ENCODE measurements at regions not wholly inside any gene's neighbourhood (a gene's known extent, or its start where the extent isn't known, plus 50 kb on each side); places are given as distances from the start of the nearest gene placed in this dataset.
"Not testable (repeated sequence)": the region's sequence is repeated elsewhere in the genome, so short reads cannot be mapped to it uniquely, and the experiment has no call there.

- no peak for DNase-seq
Measured at GRCh38 chr11:90717522-90717921, 494.7 kb upstream of the CHORDC1 start.

DNA sequence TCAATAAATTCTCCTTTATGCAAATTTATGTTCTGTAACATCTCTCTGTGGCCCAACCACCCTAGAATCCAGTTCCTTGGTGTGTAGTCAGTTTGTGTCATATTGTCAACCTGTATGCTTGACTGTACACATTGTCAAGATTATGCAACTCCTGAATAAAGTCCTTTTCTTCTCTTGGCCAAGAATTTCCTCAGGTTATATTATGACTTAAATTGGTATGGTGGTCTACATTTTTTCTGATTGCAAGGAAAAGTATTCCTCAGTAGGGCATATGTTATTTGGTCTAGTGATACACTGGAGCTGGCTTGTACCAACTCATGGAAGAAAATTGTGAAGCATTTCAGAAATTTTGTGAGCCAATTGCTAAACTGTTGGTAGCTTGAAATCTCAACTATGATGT, 482.8 kb upstream of the CHORDC1 start:
- DNase-seq: no peak

DNA sequence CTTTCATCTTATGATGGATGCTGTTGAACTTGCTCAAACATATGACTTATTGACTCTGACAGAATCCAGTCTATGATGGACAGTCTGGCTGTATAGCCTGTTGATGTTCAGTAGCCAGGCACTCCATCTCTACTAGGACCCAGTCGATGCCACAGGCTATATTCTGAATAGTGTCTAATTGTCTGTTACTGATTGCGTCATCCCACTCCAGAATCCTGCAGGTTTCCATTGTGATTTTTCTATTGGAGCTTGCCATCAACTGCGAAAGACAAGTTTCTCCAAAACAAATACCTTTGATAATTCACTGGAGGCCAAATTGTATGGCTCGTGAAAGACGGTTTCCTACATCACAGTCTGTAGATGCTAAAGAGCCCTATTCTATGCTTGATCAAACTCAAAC, 481.7 kb upstream of the CHORDC1 start:
- DNase-seq: no peak

DNA sequence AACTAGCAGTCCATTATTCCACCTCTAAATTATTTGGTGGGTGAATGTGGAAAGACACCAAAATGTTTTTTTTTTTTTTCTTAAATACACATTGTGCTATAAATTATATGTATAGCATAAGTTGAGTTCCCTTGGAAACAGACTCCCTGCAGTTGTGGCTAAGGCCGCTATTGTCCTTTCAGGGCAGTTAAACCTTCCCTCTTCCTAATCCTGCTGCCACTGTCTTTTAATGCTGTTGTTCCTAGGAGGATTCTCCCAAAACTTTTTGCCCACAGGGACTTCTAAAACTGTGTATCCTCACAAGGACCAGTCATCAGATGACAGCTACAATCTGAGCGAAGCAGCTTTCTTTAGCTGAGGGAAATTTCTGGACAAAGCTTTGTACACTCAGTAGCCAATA, 478.9 kb upstream of the CHORDC1 start:
- DNase-seq: no peak

DNA sequence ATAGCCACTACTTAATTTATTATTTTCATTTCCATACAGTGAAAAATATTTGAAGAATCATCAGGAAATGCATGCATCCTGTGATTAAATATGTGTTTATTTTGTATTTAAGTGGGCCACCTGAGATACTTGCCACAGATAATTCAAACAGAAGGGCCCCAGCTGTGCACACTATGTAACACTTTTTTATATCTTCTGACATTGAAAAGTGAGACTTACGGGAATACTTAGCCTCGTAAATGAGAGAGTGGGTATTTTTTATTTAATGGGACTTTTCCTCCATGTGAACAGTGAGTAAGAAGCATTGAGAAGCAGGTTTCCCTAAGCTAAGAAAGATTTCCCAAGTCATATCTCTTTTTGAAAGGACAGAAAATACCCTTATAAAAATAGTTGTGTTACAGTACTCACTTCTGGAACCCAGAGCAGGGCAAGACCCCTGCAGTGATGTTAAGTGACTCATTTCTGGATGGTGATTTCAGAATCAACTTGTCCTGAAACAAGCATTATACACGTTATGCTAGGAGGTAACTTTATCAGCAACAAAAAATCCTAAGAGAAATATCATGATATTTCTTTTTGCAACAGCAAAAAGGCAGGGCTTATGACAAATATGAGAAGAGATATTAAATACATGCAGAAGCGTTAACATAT, 478.1 kb upstream of the CHORDC1 start:
- DNase-seq: no peak

GRCh38 chr11:90699791-90700400, 477.0 kb upstream of the CHORDC1 start:
- no peak for DNase-seq

- no peak for DNase-seq
Measured at GRCh38 chr11:90698238-90698637, 475.4 kb upstream of the CHORDC1 start.

GRCh38 chr11:90675496-90675895, 452.6 kb upstream of the CHORDC1 start:
- DNase-seq: not testable (repeated sequence)

GRCh38 chr11:90669094-90669493, 446.2 kb upstream of the CHORDC1 start:
- DNase-seq: no peak

DNA sequence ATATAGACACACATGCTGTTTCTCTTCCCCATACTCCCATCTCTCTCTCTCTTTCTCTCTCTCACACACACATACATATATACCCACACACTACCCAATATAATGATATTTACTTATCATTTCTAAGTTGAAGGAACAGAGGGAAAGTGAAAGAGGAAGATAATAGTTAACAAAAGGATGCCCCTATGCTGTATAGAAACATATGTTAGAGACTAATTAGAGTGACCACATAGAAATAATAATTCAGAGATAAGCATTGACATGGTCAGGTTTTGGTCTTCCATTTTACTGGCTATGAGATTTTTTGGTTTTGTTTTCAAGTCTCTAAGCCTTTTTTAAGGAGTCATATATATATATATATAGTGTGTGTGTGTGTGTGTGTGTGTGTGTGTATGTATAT, 445.7 kb upstream of the CHORDC1 start:
- DNase-seq: no peak

GRCh38 chr11:90661233-90661632, 438.4 kb upstream of the CHORDC1 start:
- DNase-seq: no peak

- DNase-seq: no peak
Measured at GRCh38 chr11:90656171-90656570, 433.3 kb upstream of the CHORDC1 start.

- DNase-seq: no peak
Measured at GRCh38 chr11:90650153-90650552, 427.3 kb upstream of the CHORDC1 start.

DNA sequence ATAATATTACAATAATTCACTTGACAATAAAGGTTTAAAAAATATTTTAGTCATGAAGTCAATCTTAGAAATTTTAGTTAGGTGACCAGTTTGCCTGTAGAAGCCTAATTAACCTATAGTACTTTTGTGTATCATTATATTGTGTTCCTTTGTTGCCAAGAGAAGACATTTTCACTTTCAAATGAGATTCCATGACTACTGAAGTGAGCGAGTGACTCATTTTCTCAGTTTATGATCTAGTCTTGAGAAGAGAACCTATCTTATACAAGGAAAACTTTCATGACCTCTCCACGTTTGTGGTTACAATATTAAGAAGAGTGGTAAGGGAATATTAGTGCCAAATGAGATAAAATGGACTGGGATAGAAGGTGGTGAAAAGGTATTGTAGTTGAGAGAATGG, 423.9 kb upstream of the CHORDC1 start:
- DNase-seq: no peak

- no peak for DNase-seq
Measured at GRCh38 chr11:90646266-90646665, 423.4 kb upstream of the CHORDC1 start.

DNA sequence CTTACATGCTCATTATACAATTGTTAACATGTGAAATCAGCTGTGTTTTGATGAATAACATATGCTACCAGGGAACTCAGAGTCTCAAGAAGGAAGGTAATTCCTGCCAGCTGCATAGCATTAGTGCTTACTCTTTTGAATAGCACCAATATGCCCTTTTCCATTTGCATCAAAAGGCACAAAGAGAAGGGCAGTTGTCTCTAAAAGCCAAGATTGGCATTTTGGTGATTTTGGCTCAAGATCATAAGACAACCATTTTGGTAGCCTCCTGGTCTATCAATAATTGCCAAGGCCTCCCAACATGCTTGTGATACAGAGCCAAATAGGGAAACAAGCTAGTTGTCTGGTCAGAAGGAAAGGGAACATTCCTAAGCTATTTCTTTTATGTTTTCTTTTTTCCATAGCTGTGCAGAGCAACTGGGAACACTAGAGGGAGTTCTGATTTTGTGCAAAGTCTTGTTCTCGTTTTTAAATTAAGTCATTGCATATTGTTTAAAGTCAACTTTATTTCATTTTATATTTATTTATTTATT, 416.7 kb upstream of the CHORDC1 start:
- DNase-seq: no peak

DNA sequence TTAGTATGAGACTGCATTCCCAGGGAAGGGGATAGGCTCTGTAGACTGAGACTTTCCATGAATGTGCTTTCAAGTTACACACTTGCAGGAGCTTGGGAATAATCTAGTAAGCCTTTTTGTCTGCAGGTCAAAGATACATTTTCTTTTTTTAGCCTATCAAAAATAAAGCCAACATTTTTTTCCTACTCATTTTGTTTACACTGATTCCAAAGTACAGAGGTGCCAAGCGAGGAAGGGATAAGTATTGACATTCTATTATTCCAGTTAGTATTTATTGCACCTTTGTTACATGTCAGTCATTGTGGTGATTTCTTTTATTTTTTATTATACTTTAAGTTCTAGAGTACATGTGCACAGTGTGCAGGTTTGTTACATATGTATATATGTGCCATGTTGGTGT, 413.0 kb upstream of the CHORDC1 start:
- DNase-seq: no peak

DNA sequence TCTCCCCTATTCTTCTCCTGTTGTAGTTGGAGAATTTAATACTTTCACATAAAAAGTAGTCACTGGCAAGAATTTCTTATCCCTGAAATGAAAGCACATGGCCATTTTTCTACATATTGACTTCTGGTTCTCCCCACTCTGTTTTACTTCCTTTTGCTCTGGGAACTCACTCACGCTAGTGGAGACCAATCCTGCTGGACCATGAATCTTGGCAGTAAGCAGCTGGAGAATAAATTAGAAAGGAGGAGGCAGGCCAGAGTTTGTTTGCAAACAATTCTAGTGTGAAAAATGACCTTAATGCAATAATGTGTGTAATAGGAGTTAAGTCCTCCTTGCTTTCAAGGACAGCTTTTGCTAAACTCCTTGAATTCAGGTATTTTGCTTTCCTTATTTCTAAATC, 412.3 kb upstream of the CHORDC1 start:
- no peak for DNase-seq

GRCh38 chr11:90630176-90630575, 407.3 kb upstream of the CHORDC1 start:
- no peak for DNase-seq

DNA sequence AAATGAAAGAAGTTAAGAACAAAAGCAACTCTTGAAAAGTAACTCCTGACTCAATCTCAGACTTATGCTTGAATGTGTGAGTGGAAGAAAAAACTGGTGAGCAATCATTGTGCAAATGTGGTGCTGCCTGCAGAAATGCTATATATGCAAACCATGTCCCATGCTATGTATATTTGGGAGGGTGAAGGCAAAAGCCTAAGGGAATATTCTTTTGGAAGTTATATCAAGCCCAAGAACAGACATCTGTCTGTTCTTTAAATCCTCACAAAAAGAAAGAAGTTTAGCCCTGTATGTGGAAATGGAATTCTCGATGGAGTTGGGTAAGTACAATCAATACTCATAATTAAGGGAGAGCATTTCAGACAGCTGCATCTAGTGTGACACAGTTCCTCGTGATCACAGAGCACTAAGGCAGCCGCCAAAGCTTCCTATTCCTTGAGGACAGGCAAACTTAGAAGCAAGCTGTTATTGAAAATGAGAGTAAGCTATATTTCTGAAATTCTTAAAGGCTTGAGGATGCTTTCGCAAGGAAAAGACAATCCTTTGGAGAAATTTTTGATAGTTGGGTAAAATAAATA, 406.5 kb upstream of the CHORDC1 start:
- DNase-seq: no peak

GRCh38 chr11:90614318-90614717, 391.5 kb upstream of the CHORDC1 start:
- no peak for DNase-seq

DNA sequence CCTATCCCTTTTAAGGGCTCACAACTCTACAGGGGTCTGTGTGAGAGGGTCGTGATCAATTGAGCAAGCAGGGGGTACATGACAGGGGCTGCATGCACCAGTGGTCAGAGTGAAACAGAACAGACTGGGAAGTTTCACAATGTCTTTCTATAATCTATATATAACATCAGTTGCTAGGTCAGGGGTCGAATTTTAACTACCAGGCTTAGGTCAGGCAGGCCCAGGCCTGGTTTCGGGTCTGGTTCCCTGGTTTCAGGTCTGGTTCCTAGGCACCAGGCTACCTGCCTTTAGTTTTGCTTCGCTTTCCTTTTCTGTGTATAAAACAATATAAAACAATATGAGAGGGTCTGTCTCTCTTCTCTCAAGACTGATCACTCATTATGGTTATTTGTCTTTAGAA, 390.2 kb upstream of the CHORDC1 start:
- not testable (repeated sequence) for DNase-seq

DNA sequence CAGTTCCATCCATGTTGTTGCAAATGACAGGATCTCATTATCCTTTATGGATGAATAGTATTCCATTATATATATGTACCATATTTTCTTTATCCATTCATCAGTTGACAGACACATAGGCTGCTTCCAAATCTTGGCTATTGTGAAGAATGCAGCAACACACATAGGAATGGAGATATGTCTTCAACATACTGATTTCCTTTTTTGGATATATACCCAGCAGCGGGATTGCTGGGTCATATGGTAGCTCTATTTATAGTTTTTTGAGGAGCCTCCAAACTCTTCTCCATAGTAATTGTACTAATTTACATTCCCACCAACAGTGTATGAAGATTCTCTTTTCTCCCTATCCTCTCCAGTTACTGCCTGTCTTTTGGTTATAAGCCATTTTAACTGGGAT, 383.9 kb upstream of the CHORDC1 start:
- DNase-seq: no peak

DNA sequence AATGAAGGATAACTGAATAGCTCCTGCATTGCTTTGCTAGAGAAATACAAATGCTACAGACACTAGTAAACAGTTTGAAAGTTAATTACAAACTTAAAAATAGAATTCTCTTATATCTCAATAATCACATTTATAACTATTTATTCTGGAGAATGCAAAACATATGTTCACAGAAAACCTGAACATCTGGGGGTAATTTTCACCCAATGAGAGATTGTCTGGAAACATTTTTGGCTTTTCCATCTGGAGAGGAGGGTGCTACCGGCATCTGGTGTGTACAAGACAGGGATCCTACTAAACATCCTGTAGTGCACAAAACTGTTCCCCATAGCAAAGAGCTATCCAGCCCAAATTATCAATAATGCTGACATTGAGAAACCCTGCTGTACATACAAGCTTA, 378.4 kb upstream of the CHORDC1 start:
- DNase-seq: no peak
